OCI-LY7 (cell line): ENCODE measurements at regions not wholly inside any gene's neighbourhood (a gene's known extent, or its start where the extent isn't known, plus 50 kb on each side); places are given as distances from the start of the nearest gene placed in this dataset.

Experiments used
- CTCF ChIP-seq: fragments of 200-600 bp; sonication (generic); conservative IDR thresholded peaks from 2 replicates; pipeline ENCODE4 v1.5.1; 2014; ENCODE audit warnings: mild to moderate bottlenecking, antibody characterized with exemption, low read length, moderate library complexity, mixed read lengths
- EZH2phosphoT487 ChIP-seq: fragments of 200-600 bp; sonication (generic); IDR thresholded peaks from 2 replicates; pipeline ENCODE4 v1.6.1; 2018; ENCODE audit warnings: low read depth, borderline replicate concordance, mild to moderate bottlenecking, mixed run types, antibody characterized with exemption, low read length, moderate library complexity, mixed read lengths

- TF ChIP-seq EZH2phosphoT487, result no peak
- TF ChIP-seq CTCF, result no peak
Observed at GRCh38 chr13:50449465-50449864, 394.0 kb downstream of the DLEU7 start.
